ENCODE measurements at regions not wholly inside any gene's neighbourhood (a gene's known extent, or its start where the extent isn't known, plus 50 kb on each side); places are given as distances from the start of the nearest gene placed in this dataset.
A peak's percentile ranks its signal among the peaks of the same experiment; 100 is the strongest.

- no peak for DNase-seq
Measured at GRCh38 chr3:157794771-157795170, 291.6 kb upstream of the VEPH1 start.

- no peak for DNase-seq
Measured at GRCh38 chr3:157793745-157794144, 290.5 kb upstream of the VEPH1 start.

- no peak for DNase-seq
Measured at GRCh38 chr3:157789162-157789561, 285.9 kb upstream of the VEPH1 start.

- DNase-seq = no peak
Measured at GRCh38 chr3:157786618-157787017, 283.4 kb upstream of the VEPH1 start.

- DNase-seq = no peak
Measured at GRCh38 chr3:157786211-157786610, 283.0 kb upstream of the VEPH1 start.

GRCh38 chr3:157785102-157785826 lies 282.0 kb upstream of the VEPH1 start:
- DNase-seq = no peak

- DNase-seq = no peak
Measured at GRCh38 chr3:157782236-157782635, 279.0 kb upstream of the VEPH1 start.

- no peak for DNase-seq
Measured at GRCh38 chr3:157776861-157777260, 273.6 kb upstream of the VEPH1 start.

GRCh38 chr3:157775446-157775845 lies 272.2 kb upstream of the VEPH1 start:
- no peak for DNase-seq

- DNase-seq = no peak
Measured at GRCh38 chr3:157769378-157769777, 266.2 kb upstream of the VEPH1 start.

- no peak for DNase-seq
Measured at GRCh38 chr3:157767607-157768006, 264.4 kb upstream of the VEPH1 start.

- DNase-seq = no peak
Measured at GRCh38 chr3:157763644-157764043, 260.4 kb upstream of the VEPH1 start.

GRCh38 chr3:157759311-157759710 lies 256.1 kb upstream of the VEPH1 start:
- DNase-seq = no peak

- no peak for DNase-seq
Measured at GRCh38 chr3:157755233-157755632, 252.0 kb upstream of the VEPH1 start.

- DNase-seq = no peak
Measured at GRCh38 chr3:157754451-157754850, 251.2 kb upstream of the VEPH1 start.

- no peak for DNase-seq
Measured at GRCh38 chr3:157753787-157754136, 250.5 kb upstream of the VEPH1 start.

- DNase-seq = no peak
Measured at GRCh38 chr3:157752956-157753786, 250.0 kb upstream of the VEPH1 start.

- no peak for DNase-seq
Measured at GRCh38 chr3:157752554-157752953, 249.3 kb upstream of the VEPH1 start.

- DNase-seq = no peak
Measured at GRCh38 chr3:157751386-157751785, 248.2 kb upstream of the VEPH1 start.

- DNase-seq = no peak
Measured at GRCh38 chr3:157746391-157746790, 243.2 kb upstream of the VEPH1 start.

- DNase-seq = no peak
Measured at GRCh38 chr3:157741607-157742006, 238.4 kb upstream of the VEPH1 start.

GRCh38 chr3:157738441-157738840 lies 235.2 kb upstream of the VEPH1 start:
- no peak for DNase-seq

GRCh38 chr3:157718800-157719199 lies 215.6 kb upstream of the VEPH1 start:
- DNase-seq = no peak

- peak; percentile 50 for DNase-seq
Measured at GRCh38 chr3:157713101-157713500, 209.9 kb upstream of the VEPH1 start.

GRCh38 chr3:157705258-157705657 lies 202.0 kb upstream of the VEPH1 start:
- no peak for DNase-seq

Measured in NCI-H345 (cell line).